ENCODE measurements at regions not wholly inside any gene's neighbourhood (a gene's known extent, or its start where the extent isn't known, plus 50 kb on each side); places are given as distances from the start of the nearest gene placed in this dataset.

- TF ChIP-seq CTCF (IDR thresholded peaks at IDR 0.05) (no peak), EZH2phosphoT487 (IDR thresholded peaks at IDR 0.05) (no peak), EZH2 (IDR thresholded peaks at IDR 0.05) (no peak)
Observed at GRCh38 chr3:26505399-26505798, 117.2 kb upstream of the LRRC3B start.
